Trophoblast cell (in vitro differentiated cells and primary cell): ENCODE measurements at regions not wholly inside any gene's neighbourhood (a gene's known extent, or its start where the extent isn't known, plus 50 kb on each side); places are given as distances from the start of the nearest gene placed in this dataset.
"Not testable (repeated sequence)": the region's sequence is repeated elsewhere in the genome, so short reads cannot be mapped to it uniquely, and the experiment has no call there.

Source experiments
- DNase-seq, 2 donors: peaks; one replicate each; pipeline ENCODE4 v3.0.0-alpha.2; 2016
- H2AFZ ChIP-seq: 2 replicates; pipeline ENCODE4 v1.6.1; 2013; ENCODE audit warnings: low read length, moderate library complexity, mild to moderate bottlenecking; ENCODE audit not compliant: insufficient read depth, poor library complexity
- H2AK5ac ChIP-seq: 2 replicates; pipeline ENCODE4 v1.6.1; 2013; ENCODE audit warnings: mild to moderate bottlenecking, low read length
- H2BK120ac ChIP-seq: 2 replicates; pipeline ENCODE4 v1.6.1; 2013; ENCODE audit warnings: low read length, mild to moderate bottlenecking, moderate library complexity; ENCODE audit not compliant: insufficient read depth, poor library complexity
- H2BK12ac ChIP-seq: 2 replicates; pipeline ENCODE4 v1.6.1; 2013; ENCODE audit warnings: mild to moderate bottlenecking, low read length, moderate library complexity
- H2BK5ac ChIP-seq: 2 replicates; pipeline ENCODE4 v1.6.1; 2013; ENCODE audit warnings: low read length, low read depth, moderate library complexity, mild to moderate bottlenecking; ENCODE audit not compliant: poor library complexity
- H3K14ac ChIP-seq: 2 replicates; pipeline ENCODE4 v1.6.1; 2013; ENCODE audit warnings: mild to moderate bottlenecking, low read length
- H3K18ac ChIP-seq: 2 replicates; pipeline ENCODE4 v1.6.1; 2013; ENCODE audit warnings: mild to moderate bottlenecking, low read length
- H3K23ac ChIP-seq: 2 replicates; pipeline ENCODE4 v1.6.1; 2013; ENCODE audit warnings: low read length
- H3K27ac ChIP-seq: 2 replicates; pipeline ENCODE4 v1.5.1; 2013; ENCODE audit warnings: low read depth, mild to moderate bottlenecking, inconsistent platforms, low read length, moderate library complexity
- H3K27me3 ChIP-seq: 2 replicates; pipeline ENCODE4 v1.6.1; 2013; ENCODE audit warnings: inconsistent platforms, mild to moderate bottlenecking, low read length, moderate library complexity; ENCODE audit not compliant: insufficient read depth
- H3K36me3 ChIP-seq, 2 experiments: 1 replicate in 1 of 2; 2 replicates in 1 of 2; pipeline ENCODE4 v1.6.1; 2013; ENCODE audit warnings: low read length in 2 of 2, mild to moderate bottlenecking in 2 of 2, moderate library complexity in 1 of 2; ENCODE audit not compliant: insufficient read depth in 2 of 2, control insufficient read depth in 1 of 2
- H3K4ac ChIP-seq: 2 replicates; pipeline ENCODE4 v1.6.1; 2013; ENCODE audit warnings: low read depth, mild to moderate bottlenecking, low read length, moderate library complexity
- H3K4me1 ChIP-seq, 2 experiments: 1 replicate in 1 of 2; 2 replicates in 1 of 2; pipeline ENCODE4 v1.6.1; 2013; ENCODE audit warnings: low read length in 2 of 2, mild to moderate bottlenecking in 2 of 2, moderate library complexity in 1 of 2; ENCODE audit not compliant: insufficient read depth in 2 of 2, control insufficient read depth in 1 of 2
- H3K4me2 ChIP-seq: 2 replicates; pipeline ENCODE4 v1.6.1; 2013; ENCODE audit warnings: inconsistent platforms, mild to moderate bottlenecking, low read length, moderate library complexity
- H3K4me3 ChIP-seq: 2 replicates; pipeline ENCODE4 v1.5.1; 2013; ENCODE audit warnings: mild to moderate bottlenecking, low read depth, low read length, inconsistent platforms
- H3K79me1 ChIP-seq: one replicate; pipeline ENCODE4 v1.6.1; 2013; ENCODE audit warnings: low read length
- H3K79me2 ChIP-seq: 2 replicates; pipeline ENCODE4 v1.6.1; 2013; ENCODE audit warnings: low read length, mild to moderate bottlenecking; ENCODE audit not compliant: control insufficient read depth, insufficient read depth, poor library complexity
- H3K9ac ChIP-seq: 2 replicates; pipeline ENCODE4 v1.6.1; 2013; ENCODE audit warnings: mild to moderate bottlenecking, low read length
- H3K9me3 ChIP-seq: 2 replicates; pipeline ENCODE4 v1.6.1; 2013; ENCODE audit warnings: low read depth, mild to moderate bottlenecking, control low read depth, inconsistent platforms, low read length; ENCODE audit not compliant: insufficient read depth
- H4K12ac ChIP-seq: 2 replicates; pipeline ENCODE4 v1.6.1; 2013; ENCODE audit warnings: low read depth, mild to moderate bottlenecking, low read length, moderate library complexity
- H4K8ac ChIP-seq: 2 replicates; pipeline ENCODE4 v1.6.1; 2013; ENCODE audit warnings: low read depth, mild to moderate bottlenecking, low read length, moderate library complexity
- H4K91ac ChIP-seq: one replicate; pipeline ENCODE4 v1.6.1; 2013; ENCODE audit warnings: low read depth, mild to moderate bottlenecking, low read length, moderate library complexity
- WGBS: extraction: QIAGEN DNeasy Blood & Tissue Kit; methylation state at CpG from one replicate; pipeline ENCODE4 v1.1.7; 2013; ENCODE audit warnings: missing lambda C conversion rate; ENCODE audit not compliant: insufficient read length, insufficient coverage; ENCODE audit errors: extremely low coverage; 5-methylcytosine and 5-hydroxymethylcytosine counted together

DNA sequence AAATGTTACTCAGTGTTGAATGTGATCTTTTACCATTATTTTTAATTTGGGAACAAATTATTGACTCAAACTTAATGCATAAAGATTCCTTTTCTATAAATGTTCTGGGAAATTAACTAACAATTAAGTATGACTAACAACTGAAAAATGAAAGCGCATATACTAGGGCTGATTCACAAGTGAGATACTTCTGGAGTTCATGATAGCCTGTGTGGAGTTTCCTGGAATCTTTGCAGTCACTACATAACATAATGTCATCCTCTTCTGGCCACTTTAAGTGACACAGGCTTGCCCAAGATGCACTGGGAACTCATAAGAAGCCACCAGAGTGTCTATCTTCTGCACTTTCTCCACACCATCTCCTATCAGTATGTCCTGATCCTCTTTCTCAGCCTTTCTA, 450.3 kb upstream of the CDH11 start:
- peaks cover 3% of the 10 kb centered on the region for H3K79me1 ChIP-seq
- peak overlapping the region; percentile 8 for H2BK120ac ChIP-seq
- peak overlapping the region; percentile 44 for H2BK5ac ChIP-seq
- H3K27me3 ChIP-seq: no peaks in the 10 kb centered on the region
- no peaks in the 10 kb centered on the region for H3K4me1 ChIP-seq
- H4K8ac ChIP-seq: no peak overlapping the region
- no peak overlapping the region for H3K4me3 ChIP-seq
- DNase-seq: peak; percentile 1 to 25
- H3K27ac ChIP-seq: peak overlapping the region; percentile 33
- H3K36me3 ChIP-seq: no peaks in the 10 kb centered on the region
- no peak overlapping the region for H4K91ac ChIP-seq
- H4K12ac ChIP-seq: no peak overlapping the region
- H2AK5ac ChIP-seq: no peak overlapping the region
- H3K4ac ChIP-seq: no peak overlapping the region
- peak overlapping the region; percentile 4 for H3K14ac ChIP-seq
- no peak overlapping the region for H3K9ac ChIP-seq
- no peaks in the 10 kb centered on the region for H3K9me3 ChIP-seq
- no peak overlapping the region for H3K4me2 ChIP-seq
- H3K18ac ChIP-seq: no peak overlapping the region
- H3K23ac ChIP-seq: no peak overlapping the region
- WGBS: no CpG with 5 or more reads among the region's 1 CpG
- H3K79me2 ChIP-seq: no peaks in the 10 kb centered on the region
- no peak overlapping the region for H2AFZ ChIP-seq
- peak overlapping the region; percentile 81 for H2BK12ac ChIP-seq

DNA sequence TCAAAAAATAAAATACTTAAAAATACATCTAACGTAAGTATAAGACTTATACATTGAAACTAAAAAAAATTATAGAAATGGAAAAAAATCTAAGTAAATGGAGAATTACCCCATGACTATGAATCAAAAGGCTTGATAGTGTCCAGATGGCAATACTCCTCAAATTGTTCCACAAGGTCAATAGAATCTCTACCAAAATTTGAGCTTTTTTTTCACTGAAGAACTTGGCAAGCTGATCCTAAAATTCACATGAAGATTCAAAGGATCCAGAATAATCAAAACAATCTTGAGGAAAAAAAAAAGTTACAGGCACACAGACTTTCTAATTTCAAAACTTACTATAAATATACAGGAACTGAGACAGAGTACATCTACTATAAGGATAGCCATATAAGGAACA, 448.4 kb upstream of the CDH11 start:
- no peak overlapping the region for H4K12ac ChIP-seq
- DNase-seq: no peak
- no peaks in the 10 kb centered on the region for H3K79me2 ChIP-seq
- no peak overlapping the region for H4K91ac ChIP-seq
- H2AFZ ChIP-seq: no peak overlapping the region
- no CpG with 5 or more reads among the region's 1 CpG for WGBS
- H3K18ac ChIP-seq: no peak overlapping the region
- H2AK5ac ChIP-seq: no peak overlapping the region
- no peak overlapping the region for H3K4ac ChIP-seq
- no peaks in the 10 kb centered on the region for H3K4me1 ChIP-seq
- no peak overlapping the region for H3K4me3 ChIP-seq
- H3K9ac ChIP-seq: no peak overlapping the region
- no peak overlapping the region for H2BK12ac ChIP-seq
- H3K23ac ChIP-seq: no peak overlapping the region
- H2BK5ac ChIP-seq: no peak overlapping the region
- H3K9me3 ChIP-seq: no peaks in the 10 kb centered on the region
- H4K8ac ChIP-seq: no peak overlapping the region
- no peak overlapping the region for H3K27ac ChIP-seq
- no peak overlapping the region for H2BK120ac ChIP-seq
- no peaks in the 10 kb centered on the region for H3K79me1 ChIP-seq
- H3K36me3 ChIP-seq: no peaks in the 10 kb centered on the region
- no peak overlapping the region for H3K14ac ChIP-seq
- no peak overlapping the region for H3K4me2 ChIP-seq
- no peaks in the 10 kb centered on the region for H3K27me3 ChIP-seq

DNA sequence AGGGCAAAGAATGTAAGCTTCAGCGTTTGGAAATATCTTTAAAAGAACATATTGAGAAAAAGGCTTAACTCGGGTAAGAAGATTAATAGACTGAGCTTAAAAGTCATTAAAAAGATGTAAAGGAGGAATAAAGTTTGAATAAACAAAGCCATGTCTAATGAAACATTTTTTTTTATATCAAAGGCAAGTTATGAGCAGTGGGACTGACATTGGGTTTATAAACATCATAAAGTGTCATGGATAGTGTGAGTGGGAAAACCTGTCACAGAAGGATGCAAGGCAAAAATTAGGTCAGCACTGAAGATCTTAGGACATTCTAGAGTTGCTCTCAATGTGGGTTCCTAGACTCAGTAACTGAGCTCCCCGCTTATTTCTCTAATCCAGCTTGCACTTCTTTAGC, 438.0 kb upstream of the CDH11 start:
- no peak overlapping the region for H3K14ac ChIP-seq
- no peak overlapping the region for H4K91ac ChIP-seq
- no peaks in the 10 kb centered on the region for H3K36me3 ChIP-seq
- no peak overlapping the region for H2AK5ac ChIP-seq
- no peak overlapping the region for H3K4me2 ChIP-seq
- no peak overlapping the region for H4K12ac ChIP-seq
- H3K79me1 ChIP-seq: no peaks in the 10 kb centered on the region
- H3K4me3 ChIP-seq: no peak overlapping the region
- H3K23ac ChIP-seq: no peak overlapping the region
- no peak overlapping the region for H3K18ac ChIP-seq
- no peak for DNase-seq
- H2BK120ac ChIP-seq: no peak overlapping the region
- H3K27ac ChIP-seq: no peak overlapping the region
- H4K8ac ChIP-seq: no peak overlapping the region
- H2BK5ac ChIP-seq: no peak overlapping the region
- peaks cover 2% of the 10 kb centered on the region for H3K9me3 ChIP-seq
- H3K79me2 ChIP-seq: no peaks in the 10 kb centered on the region
- no peak overlapping the region for H2AFZ ChIP-seq
- H3K9ac ChIP-seq: no peak overlapping the region
- H2BK12ac ChIP-seq: no peak overlapping the region
- no peaks in the 10 kb centered on the region for H3K4me1 ChIP-seq
- no CpG with 5 or more reads among the region's 3 CpGs for WGBS
- H3K4ac ChIP-seq: no peak overlapping the region
- H3K27me3 ChIP-seq: no peaks in the 10 kb centered on the region

DNA sequence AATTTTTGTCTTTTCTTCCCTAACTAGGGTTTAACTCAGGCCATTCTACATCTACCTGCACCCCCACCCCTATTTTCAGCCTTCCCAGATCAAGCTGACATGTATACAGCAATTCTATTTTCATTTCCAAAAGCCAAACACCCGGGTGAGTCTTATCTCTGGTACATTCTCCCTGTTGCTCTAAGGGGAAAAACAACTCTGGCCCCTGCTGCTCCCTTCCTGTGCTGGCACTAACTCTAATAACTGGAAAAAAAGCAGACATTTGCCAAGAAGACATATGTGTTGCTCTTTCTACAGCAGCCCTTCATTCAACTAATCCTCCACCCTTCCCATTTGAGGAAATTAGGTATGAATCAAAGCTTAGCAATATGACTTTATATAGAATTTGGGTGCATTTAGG, 427.8 kb upstream of the CDH11 start:
- peak overlapping the region; percentile 73 for H4K12ac ChIP-seq
- not testable (repeated sequence) for H3K4me3 ChIP-seq, H3K36me3 ChIP-seq, H3K9me3 ChIP-seq, H3K27me3 ChIP-seq, H3K4me2 ChIP-seq, DNase-seq, H3K9ac ChIP-seq, H3K23ac ChIP-seq, H3K79me2 ChIP-seq
- peak overlapping the region; percentile 69 for H2AFZ ChIP-seq
- peaks cover 29% of the 10 kb centered on the region for H3K79me1 ChIP-seq
- H3K4me1 ChIP-seq: peaks cover 12 to 25% of the 10 kb centered on the region in 2 experiments
- peak overlapping the region; percentile 99 for H3K14ac ChIP-seq
- H4K91ac ChIP-seq: peak overlapping the region; percentile 100
- peak overlapping the region; percentile 99 for H2BK120ac ChIP-seq
- H3K4ac ChIP-seq: peak overlapping the region; percentile 97
- H2AK5ac ChIP-seq: peak overlapping the region; percentile 100
- peak overlapping the region; percentile 100 for H2BK12ac ChIP-seq
- peak overlapping the region; percentile 98 for H2BK5ac ChIP-seq
- H3K18ac ChIP-seq: peak overlapping the region; percentile 96
- peak overlapping the region; percentile 95 for H4K8ac ChIP-seq
- peak overlapping the region; percentile 98 for H3K27ac ChIP-seq
- WGBS: no CpG with 5 or more reads among the region's 1 CpG
